GM13976 (cell line): ENCODE measurements at regions not wholly inside any gene's neighbourhood (a gene's known extent, or its start where the extent isn't known, plus 50 kb on each side); places are given as distances from the start of the nearest gene placed in this dataset.

ENCODE experiments used
- DNase-seq: peaks from one replicate; pipeline ENCODE4 v3.0.0; 2012; ENCODE audit warnings: low spot score
- CTCF ChIP-seq: IDR thresholded peaks from 2 replicates; pipeline ENCODE4 v1.5.1; 2012; ENCODE audit warnings: borderline replicate concordance, mild to moderate bottlenecking; ENCODE audit not compliant: insufficient read depth; ENCODE audit errors: extremely low read depth, missing control alignments, control extremely low read depth
- in situ Hi-C: fragments of 300-500 bp; cut with MboI; formaldehyde crosslinking; loops from one replicate; pipeline ENCODE4 v1.12.0; 2022; ENCODE audit warnings: low sequenced_read_pairs, mixed read lengths, inconsistent platforms; ENCODE audit not compliant: unreplicated experiment

- DNase-seq = no peak
- in situ Hi-C loops = no loop called here
- no peak for TF ChIP-seq CTCF
These were observed 320.7 kb upstream of the JARID2 start for GRCh38 chr6:14925025-14925698.

- DNase-seq = no peak
- in situ Hi-C loops = no loop called here
- TF ChIP-seq CTCF = no peak
These were observed 320.2 kb upstream of the JARID2 start for GRCh38 chr6:14925699-14926026.

GRCh38 chr6:14927398-14927797 lies 318.5 kb upstream of the JARID2 start:
- in situ Hi-C loops = no loop called here
- DNase-seq = no peak
- TF ChIP-seq CTCF = no peak

- DNase-seq = no peak
- no peak for TF ChIP-seq CTCF
- in situ Hi-C loops = no loop called here
These were observed 316.6 kb upstream of the JARID2 start for GRCh38 chr6:14929291-14929690.

GRCh38 chr6:14930366-14930989 lies 315.4 kb upstream of the JARID2 start:
- DNase-seq = no peak
- in situ Hi-C loops = no loop called here
- TF ChIP-seq CTCF = no peak

GRCh38 chr6:14932485-14933182 lies 313.2 kb upstream of the JARID2 start:
- in situ Hi-C loops = no loop called here
- TF ChIP-seq CTCF = no peak
- DNase-seq = no peak
